Prostate gland (tissue), 2 donors: ENCODE measurements at regions not wholly inside any gene's neighbourhood (a gene's known extent, or its start where the extent isn't known, plus 50 kb on each side); places are given as distances from the start of the nearest gene placed in this dataset.
"Not testable (repeated sequence)": the region's sequence is repeated elsewhere in the genome, so short reads cannot be mapped to it uniquely, and the experiment has no call there.

Experiments used
- DNase-seq: peaks from one replicate; pipeline ENCODE4 v3.0.0-alpha.2; 2019; ENCODE audit warnings: low spot score
- H3K27ac ChIP-seq, 2 donors: fragments of 200-600 bp; sonication (generic); 2 replicates each; pipeline ENCODE4 v1.5.1; 2017 to 2019
- H3K27me3 ChIP-seq: fragments of 200-600 bp; sonication (generic); replicated peaks from 2 replicates; pipeline ENCODE4 v1.5.1; 2019; ENCODE audit not compliant: insufficient read depth
- H3K36me3 ChIP-seq, 2 donors: fragments of 200-600 bp; sonication (generic); 1 replicate in 1 of 2; 2 replicates in 1 of 2; pipeline versions ENCODE4 v1.5.1 to v1.8.1; 2017 to 2019
- H3K4me1 ChIP-seq: fragments of 200-600 bp; sonication (generic); replicated peaks from 2 replicates; pipeline ENCODE4 v1.5.1; 2019
- H3K4me3 ChIP-seq, 2 donors: fragments of 200-600 bp; sonication (generic); 2 replicates each; pipeline ENCODE4 v1.5.1; 2017 to 2019
- H3K9me3 ChIP-seq: fragments of 200-600 bp; sonication (generic); 2 replicates; pipeline ENCODE4 v1.5.1; 2017
- CTCF ChIP-seq, 4 experiments: fragments of 200-600 bp in 2 of 4; fragments of 450-650 bp in 2 of 4; sonication (generic) in 2 of 4; IDR thresholded peaks; 1 replicate in 3 of 4; 2 replicates in 1 of 4; pipeline ENCODE4 v1.5.1; 2016 to 2019; ENCODE audit warnings: antibody characterized with exemption in 4 of 4, mild to moderate bottlenecking in 2 of 4, moderate library complexity in 2 of 4
- POLR2A ChIP-seq: fragments of 450-650 bp; IDR thresholded peaks from one replicate; pipeline ENCODE4 v1.6.1; 2016; ENCODE audit warnings: antibody characterized with exemption, mild to moderate bottlenecking
- POLR2AphosphoS5 ChIP-seq: sonication (generic); formaldehyde crosslinking; IDR thresholded peaks from one replicate; pipeline ENCODE4 v1.6.1; 2017; ENCODE audit warnings: antibody characterized with exemption
- WGBS: methylation state at CpG from one replicate; pipeline ENCODE4 v1.1.5; 2018; 5-methylcytosine and 5-hydroxymethylcytosine counted together
- intact Hi-C: fragments of 100-400 bp; cut with DNase I; formaldehyde crosslinking; loops from one replicate; pipeline ENCODE4 v1.14.2; 2022

GRCh38 chr1:232123775-232124659 is 497.4 kb downstream of the DISC1 start:
- intact Hi-C loops: no loop called here
- DNase-seq: no peak
- 70% methylated on average over 9 of the region's 9 CpGs for WGBS

GRCh38 chr1:232117903-232118302 is 491.3 kb downstream of the DISC1 start:
- 90% methylated on average over 4 of the region's 4 CpGs for WGBS
- intact Hi-C loops, H3K4me1 ChIP-seq, H3K27ac ChIP-seq, H3K27me3 ChIP-seq, H3K4me3 ChIP-seq, H3K36me3 ChIP-seq, DNase-seq, H3K9me3 ChIP-seq: not testable (repeated sequence)

More at GRCh38 chr1:232123775-232124659, 497.4 kb downstream of the DISC1 start:
- Histone ChIP-seq H3K27ac (no peak overlapping the region), H3K4me3 (no peak overlapping the region), H3K4me1 (no peaks in the 10 kb centered on the region), H3K27me3 (no peaks in the 10 kb centered on the region), H3K9me3 (no peaks in the 10 kb centered on the region), H3K36me3 (no peaks in the 10 kb centered on the region)
- TF ChIP-seq POLR2AphosphoS5 (no peak), CTCF (IDR thresholded peaks at IDR 0.05) (no peak), POLR2A (no peak)

GRCh38 chr1:232114985-232115384 is 488.4 kb downstream of the DISC1 start:
- no peaks in the 10 kb centered on the region for H3K4me1 ChIP-seq
- DNase-seq: no peak
- no peaks in the 10 kb centered on the region for H3K9me3 ChIP-seq
- H3K4me3 ChIP-seq: no peak overlapping the region
- no peak overlapping the region for H3K27ac ChIP-seq
- intact Hi-C loops: no loop called here
- H3K36me3 ChIP-seq: no peaks in the 10 kb centered on the region
- TF ChIP-seq POLR2AphosphoS5: no peak
- TF ChIP-seq POLR2A: no peak
- TF ChIP-seq CTCF (IDR thresholded peaks at IDR 0.05): no peak
- H3K27me3 ChIP-seq: no peaks in the 10 kb centered on the region

- H3K27ac ChIP-seq: no peak overlapping the region
- no peaks in the 10 kb centered on the region for H3K9me3 ChIP-seq
- H3K4me3 ChIP-seq: no peak overlapping the region
- TF ChIP-seq POLR2A (no peak), CTCF (IDR thresholded peaks at IDR 0.05) (no peak), POLR2AphosphoS5 (no peak)
- H3K27me3 ChIP-seq: no peaks in the 10 kb centered on the region
- DNase-seq: no peak
- no peaks in the 10 kb centered on the region for H3K36me3 ChIP-seq
- no peaks in the 10 kb centered on the region for H3K4me1 ChIP-seq
- intact Hi-C loops: no loop called here
Observed at GRCh38 chr1:232112076-232112475, 485.5 kb downstream of the DISC1 start.

GRCh38 chr1:232111611-232112010 is 485.0 kb downstream of the DISC1 start:
- Histone ChIP-seq H3K4me3 (no peak overlapping the region), H3K4me1 (no peaks in the 10 kb centered on the region), H3K9me3 (no peaks in the 10 kb centered on the region), H3K36me3 (no peaks in the 10 kb centered on the region), H3K27ac (no peak overlapping the region), H3K27me3 (no peaks in the 10 kb centered on the region)
- TF ChIP-seq CTCF (IDR thresholded peaks at IDR 0.05) (no peak), POLR2A (no peak), POLR2AphosphoS5 (no peak)
- intact Hi-C loops: no loop called here
- WGBS: 34% methylated on average over 3 of the region's 3 CpGs
- DNase-seq: no peak
